ENCODE measurements at regions not wholly inside any gene's neighbourhood (a gene's known extent, or its start where the extent isn't known, plus 50 kb on each side); places are given as distances from the start of the nearest gene placed in this dataset.

- Histone ChIP-seq H3K9ac (ENCODE audit: control insufficient read depth, insufficient read depth, low read length) (no peak overlapping the region), H2AFZ (ENCODE audit: control insufficient read depth, low read depth, low read length) (no peak overlapping the region), H4K20me1 (ENCODE audit: control insufficient read depth, insufficient read depth) (no peaks in the 10 kb centered on the region), H3K4me1 (ENCODE audit: control insufficient read depth, insufficient read depth, low read length) (no peaks in the 10 kb centered on the region), H3K4me2 (ENCODE audit: control insufficient read depth, insufficient read depth) (no peak overlapping the region), H3K79me2 (ENCODE audit: control insufficient read depth, insufficient read depth, low read length) (no peaks in the 10 kb centered on the region), H3K36me3 (ENCODE audit: control insufficient read depth in 2 of 2, insufficient read depth in 2 of 2, low read length in 1 of 2) (no peaks in the 10 kb centered on the region), H3K27me3 (replicated peaks in 1 of 2; ENCODE audit: control insufficient read depth in 2 of 2, insufficient read depth in 2 of 2, low read length in 1 of 2) (no peaks in the 10 kb centered on the region), H3K27ac (ENCODE audit: control insufficient read depth, insufficient read depth) (no peak overlapping the region), H3K4me3 (no peak overlapping the region), H3K9me3 (replicated peaks; ENCODE audit: control insufficient read depth, insufficient read depth, low read length) (no peaks in the 10 kb centered on the region)
- DNase-seq (ENCODE audit: low read depth, low spot score) (no peak), ATAC-seq (no peak), FAIRE-seq (no peak)
- in situ Hi-C loops (cut with MboI) (no loop called here), intact Hi-C loops (cut with micrococcal nuclease; ENCODE audit: unreplicated experiment) (no loop called here)
- TF ChIP-seq TCF3 (IDR thresholded peaks at IDR 0.05; ENCODE audit: borderline replicate concordance, insufficient read depth, low read depth, low read length) = no peak
- no peak for TF ChIP-seq TBL1XR1 (IDR thresholded peaks at IDR 0.05; ENCODE audit: low read depth, low read length)
- no peak for TF ChIP-seq CREM (IDR thresholded peaks at IDR 0.05; ENCODE audit: low read depth)
- TF ChIP-seq RELB (IDR thresholded peaks at IDR 0.05; ENCODE audit: low read depth) = no peak
- TF ChIP-seq JUND (IDR thresholded peaks at IDR 0.05; ENCODE audit: low read depth, low read length) = no peak
- no peak for TF ChIP-seq EP300 (IDR thresholded peaks at IDR 0.05; ENCODE audit: borderline replicate concordance in 1 of 2, control insufficient read depth in 1 of 2, low read depth in 2 of 2, low read length in 2 of 2)
- TF ChIP-seq SKIL (IDR thresholded peaks at IDR 0.05; ENCODE audit: low read depth, poor library complexity, severe bottlenecking) = no peak
- TF ChIP-seq KLF5 (IDR thresholded peaks at IDR 0.05; ENCODE audit: partially characterized antibody) = no peak
- TF ChIP-seq CTCF (IDR thresholded peaks at IDR 0.05 in 2 of 3, conservative IDR thresholded peaks at IDR 0.05 in 1 of 3; ENCODE audit: control insufficient read depth in 2 of 3, extremely low read depth in 1 of 3, insufficient read depth in 1 of 3, low read depth in 3 of 3, low read length in 3 of 3) = no peak
- 100% methylated on average over 3 of the region's 3 CpGs for WGBS (ENCODE audit: insufficient coverage, insufficient replicate concordance, low lambda C conversion rate, missing lambda C conversion rate)
- no TSS peak for BruUV-seq (replicated peaks)
- ChIA-PET POLR2A (no interaction called here), CTCF (no interaction called here), SMC1A (ENCODE audit: uncharacterized antibody, unreplicated experiment) (no interaction called here), RAD21 (ENCODE audit: unreplicated experiment) (no interaction called here)
Observed at GRCh38 chr5:96035796-96036195, 74.1 kb upstream of the ELL2 start.
